H9 (cell line): ENCODE measurements at regions not wholly inside any gene's neighbourhood (a gene's known extent, or its start where the extent isn't known, plus 50 kb on each side); places are given as distances from the start of the nearest gene placed in this dataset.

ENCODE experiments used
- DNase-seq: peaks from one replicate; pipeline ENCODE4 v3.0.0-alpha.2; 2017
- H2AFZ ChIP-seq: one replicate; pipeline ENCODE4 v1.6.1; 2013; ENCODE audit warnings: mild to moderate bottlenecking, low read length, control low read depth, moderate library complexity
- H2AK5ac ChIP-seq: 2 replicates; pipeline ENCODE4 v1.6.1; 2013; ENCODE audit warnings: low read length, control low read depth, mixed read lengths; ENCODE audit not compliant: insufficient read length
- H2BK120ac ChIP-seq: one replicate; pipeline ENCODE4 v1.6.1; 2013; ENCODE audit warnings: low read depth, mild to moderate bottlenecking, low read length, control low read depth, inconsistent platforms; ENCODE audit not compliant: poor library complexity, severe bottlenecking
- H2BK12ac ChIP-seq: 2 replicates; pipeline ENCODE4 v1.6.1; 2013; ENCODE audit warnings: low read length, control low read depth, mixed read lengths, low read depth; ENCODE audit not compliant: insufficient read length
- H2BK15ac ChIP-seq: 2 replicates; pipeline ENCODE4 v1.6.1; 2013; ENCODE audit warnings: low read depth, low read length, control low read depth
- H2BK20ac ChIP-seq: one replicate; pipeline ENCODE4 v1.6.1; 2013; ENCODE audit warnings: low read depth, mild to moderate bottlenecking, low read length, control low read depth, inconsistent platforms; ENCODE audit not compliant: poor library complexity, severe bottlenecking
- H2BK5ac ChIP-seq: 2 replicates; pipeline ENCODE4 v1.6.1; 2013; ENCODE audit warnings: low read length, control low read depth, mixed read lengths; ENCODE audit not compliant: insufficient read length
- H3K14ac ChIP-seq: 2 replicates; pipeline ENCODE4 v1.6.1; 2013; ENCODE audit warnings: low read length, control low read depth; ENCODE audit not compliant: insufficient read depth
- H3K18ac ChIP-seq: 2 replicates; pipeline ENCODE4 v1.6.1; 2013; ENCODE audit warnings: low read depth, mild to moderate bottlenecking, mixed read lengths, low read length, control low read depth; ENCODE audit not compliant: insufficient read length
- H3K23ac ChIP-seq: 2 replicates; pipeline ENCODE4 v1.6.1; 2013; ENCODE audit warnings: low read length, control low read depth, mixed read lengths, low read depth; ENCODE audit not compliant: insufficient read length
- H3K23me2 ChIP-seq: 2 replicates; pipeline ENCODE4 v1.6.1; 2013; ENCODE audit warnings: low read depth, mild to moderate bottlenecking, mixed read lengths, low read length, control low read depth; ENCODE audit not compliant: insufficient read length, poor library complexity, severe bottlenecking
- H3K27ac ChIP-seq: 2 replicates; pipeline ENCODE4 v1.5.1; 2013; ENCODE audit warnings: low read length, control low read depth, mixed read lengths, low read depth; ENCODE audit not compliant: insufficient read length
- H3K27me3 ChIP-seq: 2 replicates; pipeline ENCODE4 v1.6.1; 2013; ENCODE audit warnings: low read length, control low read depth, inconsistent platforms; ENCODE audit not compliant: insufficient read depth
- H3K4ac ChIP-seq: 2 replicates; pipeline ENCODE4 v1.6.1; 2013; ENCODE audit warnings: low read depth, mild to moderate bottlenecking, control low read depth, inconsistent platforms, low read length, moderate library complexity
- H3K4me1 ChIP-seq: 2 replicates; pipeline ENCODE4 v1.6.1; 2013; ENCODE audit warnings: low read length, control low read depth, inconsistent platforms; ENCODE audit not compliant: insufficient read depth
- H3K4me2 ChIP-seq: 2 replicates; pipeline ENCODE4 v1.6.1; 2013; ENCODE audit warnings: low read length, control low read depth, mixed read lengths; ENCODE audit not compliant: insufficient read length, insufficient read depth
- H3K56ac ChIP-seq: 2 replicates; pipeline ENCODE4 v1.6.1; 2013; ENCODE audit warnings: low read depth, mild to moderate bottlenecking, mixed read lengths, low read length, control low read depth; ENCODE audit not compliant: insufficient read length
- H3K79me1 ChIP-seq: 2 replicates; pipeline ENCODE4 v1.6.1; 2013; ENCODE audit warnings: low read depth, mild to moderate bottlenecking, moderate library complexity, low read length, control low read depth, inconsistent platforms; ENCODE audit not compliant: insufficient read depth, poor library complexity, severe bottlenecking
- H3K79me2 ChIP-seq: 2 replicates; pipeline ENCODE4 v1.6.1; 2013; ENCODE audit warnings: low read length, control low read depth, inconsistent platforms; ENCODE audit not compliant: insufficient read depth
- H3K9ac ChIP-seq: 2 replicates; pipeline ENCODE4 v1.6.1; 2013; ENCODE audit warnings: low read length, control low read depth, mixed read lengths; ENCODE audit not compliant: insufficient read length; ENCODE audit errors: extremely low read depth
- H3K9me3 ChIP-seq: one replicate; pipeline ENCODE4 v1.6.1; 2013; ENCODE audit warnings: low read depth, low read length, inconsistent platforms; ENCODE audit not compliant: control insufficient read depth
- H3T11ph ChIP-seq: one replicate; pipeline ENCODE4 v1.6.1; 2013; ENCODE audit warnings: mild to moderate bottlenecking, low read length, control low read depth, inconsistent platforms
- H4K20me1 ChIP-seq: one replicate; pipeline ENCODE4 v1.6.1; 2013; ENCODE audit not compliant: control insufficient read depth, insufficient read length, insufficient read depth
- H4K5ac ChIP-seq: 2 replicates; pipeline ENCODE4 v1.6.1; 2013; ENCODE audit warnings: low read depth, mild to moderate bottlenecking, mixed read lengths, low read length, control low read depth; ENCODE audit not compliant: insufficient read length
- H4K8ac ChIP-seq: replicated peaks from 2 replicates; pipeline ENCODE4 v1.6.1; 2013; ENCODE audit warnings: low read length, control low read depth, mixed read lengths, low read depth; ENCODE audit not compliant: insufficient read length
- H4K91ac ChIP-seq: 2 replicates; pipeline ENCODE4 v1.6.1; 2013; ENCODE audit warnings: low read depth, mild to moderate bottlenecking, moderate library complexity, mixed read lengths, low read length, control low read depth; ENCODE audit not compliant: insufficient read length
- H3K27ac Mint-ChIP-seq, 3 experiments: 2 replicates in 2 of 3; 3 replicates in 1 of 3; pipeline ENCODE4 v1.8.0; 2020 to 2021; ENCODE audit warnings: mixed read lengths in 3 of 3, mild to moderate bottlenecking in 1 of 3, moderate library complexity in 1 of 3
- H3K27me3 Mint-ChIP-seq: 2 replicates; pipeline ENCODE4 v1.8.0; 2021; ENCODE audit warnings: low read depth, mild to moderate bottlenecking, moderate library complexity, mixed read lengths
- H3K36me3 Mint-ChIP-seq, 3 experiments: 2 replicates in 2 of 3; 3 replicates in 1 of 3; pipeline ENCODE4 v1.8.0; 2020 to 2021; ENCODE audit warnings: low read depth in 3 of 3, mixed read lengths in 3 of 3; ENCODE audit not compliant: insufficient read depth in 1 of 3
- H3K4me1 Mint-ChIP-seq, 2 experiments: 2 replicates each; pipeline ENCODE4 v1.8.0; 2020; ENCODE audit warnings: mixed read lengths in 2 of 2
- H3K4me3 Mint-ChIP-seq, 2 experiments: 2 replicates in 1 of 2; 3 replicates in 1 of 2; pipeline ENCODE4 v1.8.0; 2020 to 2021; ENCODE audit warnings: mild to moderate bottlenecking in 2 of 2, mixed read lengths in 2 of 2, moderate library complexity in 1 of 2
- H3K9me3 Mint-ChIP-seq, 2 experiments: 2 replicates in 1 of 2; 3 replicates in 1 of 2; pipeline ENCODE4 v1.8.0; 2020; ENCODE audit warnings: mild to moderate bottlenecking in 2 of 2, mixed read lengths in 2 of 2, moderate library complexity in 1 of 2
- CTCF ChIP-seq: fragments of 200-600 bp; sonication (generic); conservative IDR thresholded peaks from 3 replicates; pipeline ENCODE4 v1.8.0; 2021; ENCODE audit warnings: antibody characterized with exemption, mild to moderate bottlenecking
- WGBS: extraction: QIAGEN DNeasy Blood & Tissue Kit; methylation state at CpG from one replicate; pipeline ENCODE4 v1.1.7; 2013; ENCODE audit warnings: missing lambda C conversion rate, low lambda C conversion rate, mixed read lengths; ENCODE audit not compliant: insufficient read length; ENCODE audit errors: extremely low coverage; 5-methylcytosine and 5-hydroxymethylcytosine counted together

- Mint-ChIP-seq H3K27ac (no peak overlapping the region), H3K36me3 (no peaks in the 10 kb centered on the region), H3K27me3 (no peaks in the 10 kb centered on the region), H3K9me3 (no peaks in the 10 kb centered on the region), H3K4me3 (no peak overlapping the region), H3K4me1 (0 out of 4 replicates have a peak, but pooled peaks cover 0 to 3% of the 10 kb centered on the region in 2 experiments)
- Histone ChIP-seq H2BK5ac (no peak overlapping the region), H2BK15ac (no peak overlapping the region), H3K27me3 (no peaks in the 10 kb centered on the region), H2AFZ (no peak overlapping the region), H3K4me2 (no peak overlapping the region), H3K18ac (no peak overlapping the region), H3T11ph (no peak overlapping the region), H3K4ac (no peak overlapping the region), H3K4me1 (no peaks in the 10 kb centered on the region), H3K23me2 (no peaks in the 10 kb centered on the region), H3K14ac (no peak overlapping the region), H4K5ac (no peak overlapping the region), H2BK20ac (no peak overlapping the region), H3K23ac (no peak overlapping the region), H3K27ac (no peak overlapping the region), H3K79me1 (no peaks in the 10 kb centered on the region), H2BK120ac (no peak overlapping the region), H4K8ac (no peak overlapping the region), H4K91ac (no peak overlapping the region), H3K9ac (no peak overlapping the region), H3K79me2 (no peaks in the 10 kb centered on the region), H2AK5ac (no peak overlapping the region), H2BK12ac (no peak overlapping the region), H3K9me3 (no peaks in the 10 kb centered on the region), H3K56ac (no peak overlapping the region), H4K20me1 (no peaks in the 10 kb centered on the region)
- no peak for DNase-seq
- no peak for TF ChIP-seq CTCF
- no CpG with 5 or more reads among the region's 4 CpGs for WGBS
Observed at GRCh38 chr3:59320080-59320479, 270.3 kb upstream of the CFAP20DC start.
